ENCODE measurements at regions not wholly inside any gene's neighbourhood (a gene's known extent, or its start where the extent isn't known, plus 50 kb on each side); places are given as distances from the start of the nearest gene placed in this dataset.
"Not testable (repeated sequence)": the region's sequence is repeated elsewhere in the genome, so short reads cannot be mapped to it uniquely, and the experiment has no call there.

- peak; percentile 7 to 9 for DNase-seq (ENCODE audit: low read depth in 2 of 2)
These were observed 60.6 kb upstream of the AKR1C1 start for GRCh38 chr10:4902571-4903011.

- DNase-seq (ENCODE audit: low read depth in 2 of 2) = not testable (repeated sequence)
These were observed 60.1 kb upstream of the AKR1C1 start for GRCh38 chr10:4903126-4903525.

- DNase-seq (ENCODE audit: low read depth in 2 of 2) = not testable (repeated sequence)
These were observed 59.5 kb upstream of the AKR1C1 start for GRCh38 chr10:4903675-4904074.

- DNase-seq (ENCODE audit: low read depth in 2 of 2) = no peak
These were observed 54.1 kb upstream of the AKR1C1 start for GRCh38 chr10:4909118-4909517.
